OCI-LY1 (cell line): ENCODE measurements at regions not wholly inside any gene's neighbourhood (a gene's known extent, or its start where the extent isn't known, plus 50 kb on each side); places are given as distances from the start of the nearest gene placed in this dataset.

ENCODE experiments used
- H2AFZ ChIP-seq: fragments of 200-600 bp; sonication (generic), shearing (Covaris generic); 2 replicates; pipeline ENCODE4 v1.6.0; 2014; ENCODE audit warnings: antibody characterized with exemption, mild to moderate bottlenecking, low read length
- H3F3A ChIP-seq: fragments of 200-600 bp; sonication (generic), shearing (Covaris generic); 2 replicates; pipeline ENCODE4 v1.6.0; 2014; ENCODE audit warnings: mild to moderate bottlenecking, antibody characterized with exemption, low read length, moderate library complexity; ENCODE audit not compliant: insufficient read depth
- H3K27ac ChIP-seq: fragments of 200-600 bp; sonication (generic); 2 replicates; pipeline ENCODE4 v1.5.1; 2014; ENCODE audit warnings: low read length, mixed run types, mild to moderate bottlenecking, low read depth; ENCODE audit not compliant: poor library complexity, severe bottlenecking
- H3K27me3 ChIP-seq: fragments of 200-600 bp; sonication (generic); 2 replicates; pipeline ENCODE4 v1.6.0; 2014; ENCODE audit warnings: antibody characterized with exemption, mild to moderate bottlenecking, low read length, moderate library complexity; ENCODE audit not compliant: insufficient read depth
- H3K36me3 ChIP-seq: fragments of 200-600 bp; sonication (generic); 2 replicates; pipeline ENCODE4 v1.6.1; 2014; ENCODE audit warnings: mild to moderate bottlenecking, antibody characterized with exemption, low read length, moderate library complexity, mixed read lengths; ENCODE audit not compliant: insufficient read depth
- H3K4me1 ChIP-seq: fragments of 200-600 bp; sonication (generic); 2 replicates; pipeline ENCODE4 v1.5.1; 2014; ENCODE audit warnings: mild to moderate bottlenecking, low read length, moderate library complexity; ENCODE audit not compliant: insufficient read depth, severe bottlenecking
- H3K4me2 ChIP-seq: fragments of 200-600 bp; sonication (generic), shearing (Covaris generic); 2 replicates; pipeline ENCODE4 v1.6.1; 2014; ENCODE audit warnings: low read length
- H3K4me3 ChIP-seq: fragments of 200-600 bp; sonication (generic); 2 replicates; pipeline ENCODE4 v1.5.1; 2014; ENCODE audit warnings: low read length, low read depth, mild to moderate bottlenecking, mixed read lengths; ENCODE audit not compliant: poor library complexity, severe bottlenecking
- H3K79me2 ChIP-seq: fragments of 200-600 bp; shearing (Covaris generic); 2 replicates; pipeline ENCODE4 v1.6.1; 2016; ENCODE audit warnings: mixed run types, low read length, mixed read lengths; ENCODE audit not compliant: insufficient read depth
- H3K9ac ChIP-seq: fragments of 200-600 bp; sonication (generic), shearing (Covaris generic); 2 replicates; pipeline ENCODE4 v1.6.1; 2014; ENCODE audit warnings: mild to moderate bottlenecking, low read length, mixed read lengths
- H3K9me2 ChIP-seq: fragments of 200-600 bp; sonication (generic), shearing (Covaris generic); 2 replicates; pipeline ENCODE4 v1.6.1; 2014; ENCODE audit warnings: low read depth, mild to moderate bottlenecking, low read length, mixed read lengths
- H3K9me3 ChIP-seq: fragments of 200-600 bp; shearing (Covaris generic); 2 replicates; pipeline ENCODE4 v1.6.1; 2014; ENCODE audit warnings: low read length, mixed read lengths
- H4K20me1 ChIP-seq: fragments of 200-600 bp; sonication (generic), shearing (Covaris generic); 2 replicates; pipeline ENCODE4 v1.6.0; 2016; ENCODE audit warnings: mild to moderate bottlenecking, low read length; ENCODE audit not compliant: insufficient read depth
- EZH2 ChIP-seq: fragments of 200-600 bp; sonication (generic), shearing (Covaris generic); IDR thresholded peaks from 2 replicates; pipeline ENCODE4 v1.8.0; 2017; ENCODE audit warnings: borderline replicate concordance, mixed run types, mild to moderate bottlenecking, antibody characterized with exemption, low read length, moderate library complexity, mixed read lengths
- TF ChIP-seq, protein P1 (sequence below): fragments of 200-600 bp; sonication (generic), shearing (Covaris generic); IDR thresholded peaks from 2 replicates; pipeline ENCODE4 v1.5.1; 2017; ENCODE audit warnings: mild to moderate bottlenecking, antibody characterized with exemption, low read length, moderate library complexity, mixed read lengths

- Histone ChIP-seq H2AFZ (no peak overlapping the region), H4K20me1 (no peaks in the 10 kb centered on the region), H3K9me2 (no peaks in the 10 kb centered on the region), H3K9me3 (no peaks in the 10 kb centered on the region), H3K9ac (no peak overlapping the region), H3F3A (no peaks in the 10 kb centered on the region), H3K4me2 (no peak overlapping the region), H3K4me3 (no peak overlapping the region), H3K27me3 (no peaks in the 10 kb centered on the region), H3K27ac (no peak overlapping the region), H3K36me3 (no peaks in the 10 kb centered on the region), H3K79me2 (no peaks in the 10 kb centered on the region), H3K4me1 (no peaks in the 10 kb centered on the region)
- no peak for TF ChIP-seq EZH2
- TF ChIP-seq, protein P1, sequence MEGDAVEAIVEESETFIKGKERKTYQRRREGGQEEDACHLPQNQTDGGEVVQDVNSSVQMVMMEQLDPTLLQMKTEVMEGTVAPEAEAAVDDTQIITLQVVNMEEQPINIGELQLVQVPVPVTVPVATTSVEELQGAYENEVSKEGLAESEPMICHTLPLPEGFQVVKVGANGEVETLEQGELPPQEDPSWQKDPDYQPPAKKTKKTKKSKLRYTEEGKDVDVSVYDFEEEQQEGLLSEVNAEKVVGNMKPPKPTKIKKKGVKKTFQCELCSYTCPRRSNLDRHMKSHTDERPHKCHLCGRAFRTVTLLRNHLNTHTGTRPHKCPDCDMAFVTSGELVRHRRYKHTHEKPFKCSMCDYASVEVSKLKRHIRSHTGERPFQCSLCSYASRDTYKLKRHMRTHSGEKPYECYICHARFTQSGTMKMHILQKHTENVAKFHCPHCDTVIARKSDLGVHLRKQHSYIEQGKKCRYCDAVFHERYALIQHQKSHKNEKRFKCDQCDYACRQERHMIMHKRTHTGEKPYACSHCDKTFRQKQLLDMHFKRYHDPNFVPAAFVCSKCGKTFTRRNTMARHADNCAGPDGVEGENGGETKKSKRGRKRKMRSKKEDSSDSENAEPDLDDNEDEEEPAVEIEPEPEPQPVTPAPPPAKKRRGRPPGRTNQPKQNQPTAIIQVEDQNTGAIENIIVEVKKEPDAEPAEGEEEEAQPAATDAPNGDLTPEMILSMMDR = no peak
These were observed 432.9 kb upstream of the DYNLRB2 start for GRCh38 chr16:80107900-80108299.

DNA sequence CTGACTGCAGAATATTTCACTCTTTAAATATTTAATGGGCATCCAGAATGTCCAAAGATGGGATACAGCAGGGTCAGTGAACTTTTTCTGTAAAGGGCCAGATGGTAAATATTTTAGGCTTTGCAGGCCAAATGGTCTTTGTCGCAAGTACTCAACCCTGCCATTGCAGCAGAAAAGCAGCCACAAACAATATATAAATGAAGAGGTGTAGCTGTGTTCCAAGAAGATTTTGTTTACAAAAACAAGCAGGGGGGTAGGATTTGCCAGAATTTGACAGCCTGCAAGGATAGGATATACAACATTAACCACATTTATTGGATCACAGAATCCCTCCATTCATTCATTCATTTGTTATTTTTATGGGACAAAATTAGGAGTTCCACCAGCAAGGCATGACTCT is 435.0 kb upstream of the DYNLRB2 start:
- TF ChIP-seq, protein P1 = no peak
- no peak for TF ChIP-seq EZH2
- H3K36me3 ChIP-seq = no peaks in the 10 kb centered on the region
- no peaks in the 10 kb centered on the region for H3K27me3 ChIP-seq
- H2AFZ ChIP-seq = no peak overlapping the region
- no peaks in the 10 kb centered on the region for H3F3A ChIP-seq
- no peak overlapping the region for H3K9ac ChIP-seq
- H3K79me2 ChIP-seq = no peaks in the 10 kb centered on the region
- no peaks in the 10 kb centered on the region for H4K20me1 ChIP-seq
- H3K27ac ChIP-seq = no peak overlapping the region
- no peak overlapping the region for H3K4me2 ChIP-seq
- H3K4me1 ChIP-seq = no peaks in the 10 kb centered on the region
- no peaks in the 10 kb centered on the region for H3K9me2 ChIP-seq
- no peak overlapping the region for H3K4me3 ChIP-seq
- no peaks in the 10 kb centered on the region for H3K9me3 ChIP-seq

- no peak overlapping the region for H2AFZ ChIP-seq
- no peak overlapping the region for H3K4me3 ChIP-seq
- no peak overlapping the region for H3K9ac ChIP-seq
- H3K27me3 ChIP-seq = no peaks in the 10 kb centered on the region
- no peak overlapping the region for H3K27ac ChIP-seq
- no peaks in the 10 kb centered on the region for H3K9me3 ChIP-seq
- H3K36me3 ChIP-seq = no peaks in the 10 kb centered on the region
- no peaks in the 10 kb centered on the region for H4K20me1 ChIP-seq
- H3K9me2 ChIP-seq = no peaks in the 10 kb centered on the region
- no peaks in the 10 kb centered on the region for H3K79me2 ChIP-seq
- no peak for TF ChIP-seq EZH2
- TF ChIP-seq, protein P1 = no peak
- no peaks in the 10 kb centered on the region for H3K4me1 ChIP-seq
- no peak overlapping the region for H3K4me2 ChIP-seq
- H3F3A ChIP-seq = no peaks in the 10 kb centered on the region
These were observed 435.6 kb upstream of the DYNLRB2 start for GRCh38 chr16:80105160-80105559.
